Suprapubic skin (tissue), 4 donors: ENCODE measurements at regions not wholly inside any gene's neighbourhood (a gene's known extent, or its start where the extent isn't known, plus 50 kb on each side); places are given as distances from the start of the nearest gene placed in this dataset.

Source experiments
- POLR2A ChIP-seq, 2 donors: fragments of 450-650 bp; IDR thresholded peaks; one replicate each; pipeline ENCODE4 v1.6.1; 2017; ENCODE audit warnings: antibody characterized with exemption in 2 of 2, mild to moderate bottlenecking in 2 of 2, moderate library complexity in 2 of 2
- POLR2AphosphoS5 ChIP-seq, 3 donors: sonication (generic); formaldehyde crosslinking; IDR thresholded peaks; one replicate each; pipeline ENCODE4 v1.6.1; 2017; ENCODE audit warnings: antibody characterized with exemption in 3 of 3
- TF ChIP-seq, protein P1 (sequence below), 2 donors: fragments of 200-600 bp in 1 of 2; fragments of 450-650 bp in 1 of 2; sonication (generic) in 1 of 2; IDR thresholded peaks; one replicate each; pipeline ENCODE4 v1.5.1; 2016 to 2019; ENCODE audit warnings: antibody characterized with exemption in 2 of 2, mild to moderate bottlenecking in 1 of 2, moderate library complexity in 1 of 2

DNA sequence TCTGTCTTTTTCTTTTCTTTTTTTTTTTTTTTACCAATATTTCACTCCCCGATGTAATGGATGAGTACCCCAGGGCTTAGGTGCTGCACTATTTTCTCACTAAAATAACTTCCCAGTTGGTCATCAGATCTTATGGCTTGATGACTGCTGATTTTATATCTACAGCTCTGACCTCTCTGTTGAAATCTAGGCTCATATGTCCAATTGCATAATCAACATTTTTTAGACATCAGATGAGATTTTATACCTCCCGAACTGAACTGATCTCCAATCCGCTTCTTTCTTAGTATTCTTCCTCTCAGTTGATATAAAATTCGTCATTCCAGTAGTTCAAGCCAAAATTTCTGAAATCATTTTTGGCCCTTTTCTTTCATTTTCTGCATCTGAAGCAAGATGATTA, 1236.5 kb downstream of the SLC16A7 start:
- TF ChIP-seq, protein P1, sequence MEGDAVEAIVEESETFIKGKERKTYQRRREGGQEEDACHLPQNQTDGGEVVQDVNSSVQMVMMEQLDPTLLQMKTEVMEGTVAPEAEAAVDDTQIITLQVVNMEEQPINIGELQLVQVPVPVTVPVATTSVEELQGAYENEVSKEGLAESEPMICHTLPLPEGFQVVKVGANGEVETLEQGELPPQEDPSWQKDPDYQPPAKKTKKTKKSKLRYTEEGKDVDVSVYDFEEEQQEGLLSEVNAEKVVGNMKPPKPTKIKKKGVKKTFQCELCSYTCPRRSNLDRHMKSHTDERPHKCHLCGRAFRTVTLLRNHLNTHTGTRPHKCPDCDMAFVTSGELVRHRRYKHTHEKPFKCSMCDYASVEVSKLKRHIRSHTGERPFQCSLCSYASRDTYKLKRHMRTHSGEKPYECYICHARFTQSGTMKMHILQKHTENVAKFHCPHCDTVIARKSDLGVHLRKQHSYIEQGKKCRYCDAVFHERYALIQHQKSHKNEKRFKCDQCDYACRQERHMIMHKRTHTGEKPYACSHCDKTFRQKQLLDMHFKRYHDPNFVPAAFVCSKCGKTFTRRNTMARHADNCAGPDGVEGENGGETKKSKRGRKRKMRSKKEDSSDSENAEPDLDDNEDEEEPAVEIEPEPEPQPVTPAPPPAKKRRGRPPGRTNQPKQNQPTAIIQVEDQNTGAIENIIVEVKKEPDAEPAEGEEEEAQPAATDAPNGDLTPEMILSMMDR (IDR thresholded peaks at IDR 0.05), result no peak
- no peak for TF ChIP-seq POLR2AphosphoS5 (IDR thresholded peaks at IDR 0.05)
- TF ChIP-seq POLR2A (IDR thresholded peaks at IDR 0.05), result no peak
